ENCODE measurements at regions not wholly inside any gene's neighbourhood (a gene's known extent, or its start where the extent isn't known, plus 50 kb on each side); places are given as distances from the start of the nearest gene placed in this dataset.

DNA sequence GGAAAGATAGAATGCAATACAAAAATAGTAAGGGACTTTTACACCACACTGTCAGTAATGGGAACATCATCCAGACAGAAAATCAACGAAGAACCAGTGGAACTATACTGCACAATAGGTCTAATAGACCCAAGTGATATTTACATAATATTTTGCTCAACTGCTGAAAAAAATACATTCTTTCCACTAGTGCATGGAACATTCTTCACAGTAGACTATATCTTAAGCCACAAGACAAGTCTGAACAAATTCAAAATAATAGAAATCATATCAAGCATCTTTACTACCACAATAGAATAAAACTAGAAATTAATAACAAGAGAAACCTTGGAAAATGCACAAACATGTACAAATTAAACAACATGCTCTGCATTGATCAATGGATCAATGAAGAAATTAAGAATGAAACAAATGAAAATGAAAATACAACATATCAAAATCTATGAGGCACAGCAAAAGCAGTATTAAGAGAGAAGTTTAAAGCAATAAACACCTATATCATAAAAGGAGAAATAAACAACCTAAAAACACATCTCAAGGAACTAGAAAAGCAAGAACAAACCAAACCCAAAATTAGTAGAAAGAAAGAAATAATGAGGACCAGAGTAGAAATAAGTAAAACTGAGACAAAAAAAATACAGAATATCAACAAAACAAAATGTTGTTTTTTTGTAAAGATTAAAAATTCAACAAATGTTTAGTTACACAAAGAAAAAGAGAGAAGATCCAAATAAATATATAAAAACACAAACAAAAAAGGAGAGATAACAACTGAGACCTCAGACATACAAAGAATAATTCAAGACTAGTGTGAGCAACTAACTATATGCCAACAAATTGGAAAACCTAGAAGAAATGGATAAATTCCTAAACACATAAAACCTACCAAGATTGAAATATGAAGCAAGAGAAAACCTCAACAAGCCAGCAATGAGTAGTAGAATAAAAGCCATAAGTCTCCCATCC, 51.5 kb upstream of the ANTXR2 start:
- TF ChIP-seq EP300 (IDR thresholded peaks at IDR 0.05) (no peak), CTCF (IDR thresholded peaks at IDR 0.05) (no peak), POLR2A (IDR thresholded peaks at IDR 0.05) (no peak), POLR2AphosphoS5 (IDR thresholded peaks at IDR 0.05) (no peak)

Measured in upper lobe of left lung (tissue), 4 donors.